CD4-positive, alpha-beta T cell treated with Interleukin-4 for 4 hours (primary cell): ENCODE measurements at regions not wholly inside any gene's neighbourhood (a gene's known extent, or its start where the extent isn't known, plus 50 kb on each side); places are given as distances from the start of the nearest gene placed in this dataset.
A peak's percentile ranks its signal among the peaks of the same experiment; 100 is the strongest.

Experiments used
- DNase-seq: peaks from one replicate; pipeline ENCODE4 v3.0.0-alpha.2; 2020

DNA sequence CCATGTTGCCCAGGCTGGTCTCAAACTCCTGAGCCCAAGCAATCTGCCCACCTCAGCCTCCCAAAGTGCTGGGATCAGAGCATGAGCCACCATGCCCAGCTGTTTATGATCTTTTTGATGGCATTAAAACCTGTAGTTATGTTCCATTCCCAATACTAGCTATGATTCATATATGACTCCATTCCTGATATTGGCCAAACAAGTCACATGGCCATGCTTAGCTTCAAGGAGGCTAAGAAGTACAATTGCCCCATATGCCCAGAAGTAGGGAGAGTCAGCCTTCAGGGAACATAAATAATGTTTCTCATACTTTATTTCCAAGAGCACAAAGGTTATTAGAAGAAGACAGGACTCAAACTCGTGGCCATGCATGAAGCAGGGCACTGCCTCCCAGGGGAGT, 132.4 kb upstream of the RAB6C start:
- DNase-seq, result no peak

DNA sequence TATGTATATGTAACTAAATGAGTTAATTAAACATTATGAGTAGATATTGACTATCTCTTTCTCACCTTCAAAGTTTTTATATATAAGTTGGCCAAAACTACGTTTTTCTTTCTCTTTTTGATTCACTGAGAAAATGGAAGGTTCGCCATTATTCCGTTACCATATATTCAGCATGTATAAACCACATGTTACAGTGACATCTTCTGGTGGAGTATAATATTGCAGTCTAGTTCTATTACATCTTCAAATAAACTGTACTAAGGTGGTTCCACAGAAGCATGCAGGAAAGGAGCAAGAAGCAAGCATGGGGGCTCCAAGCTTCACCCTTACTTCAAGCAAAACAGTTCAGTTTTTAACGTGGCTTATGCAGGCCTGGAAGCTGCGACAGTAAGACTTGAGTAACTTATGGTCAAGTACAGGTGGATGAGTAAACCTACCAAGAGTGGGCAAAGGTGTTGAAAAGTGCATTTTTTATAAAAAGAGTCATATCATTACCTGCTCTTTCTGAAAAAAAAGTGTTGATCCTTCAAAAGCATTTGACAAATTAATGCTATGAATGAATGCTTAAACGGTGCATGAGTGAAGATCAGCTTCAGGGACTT, 129.8 kb upstream of the RAB6C start:
- DNase-seq, result peak; percentile 72

DNA sequence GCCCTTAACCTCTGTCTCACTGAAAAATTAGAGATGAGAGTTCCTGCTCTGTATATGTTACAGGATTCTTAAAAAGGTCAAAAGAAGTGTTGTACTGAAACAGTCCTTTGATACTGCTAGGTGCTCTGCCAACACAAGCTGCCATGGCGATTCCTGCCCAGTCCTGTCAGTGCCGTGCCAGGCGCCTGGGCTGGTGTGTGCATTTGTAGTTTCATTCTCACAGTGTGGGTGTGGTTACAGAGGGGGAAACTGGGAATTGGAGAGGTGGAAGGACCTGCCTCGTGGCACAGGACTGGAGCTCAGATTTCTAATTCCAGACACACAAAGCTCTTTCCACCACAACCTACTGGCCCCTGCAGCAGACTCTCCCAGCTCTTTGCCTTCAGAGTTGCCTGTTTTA, 122.3 kb upstream of the RAB6C start:
- no peak for DNase-seq

DNA sequence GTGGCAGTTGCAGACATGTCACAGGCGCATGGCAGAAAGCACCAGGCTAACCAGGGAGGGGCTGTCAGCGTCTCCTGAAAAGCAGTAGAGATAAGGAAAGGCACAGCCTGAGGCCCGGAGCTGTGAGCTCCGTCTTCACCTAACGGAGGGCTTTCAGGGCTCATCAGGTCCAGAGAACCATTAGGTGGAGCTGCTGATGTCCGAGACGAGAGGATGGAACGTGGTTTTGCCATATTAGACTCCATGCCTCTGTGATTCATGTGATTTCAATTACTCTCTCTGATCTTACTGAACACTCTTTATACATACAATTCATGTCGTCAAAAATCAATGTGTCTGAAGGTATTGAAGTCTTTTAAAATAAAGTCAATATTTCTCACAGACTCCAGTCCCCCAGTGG, 120.3 kb upstream of the RAB6C start:
- DNase-seq, result no peak

DNA sequence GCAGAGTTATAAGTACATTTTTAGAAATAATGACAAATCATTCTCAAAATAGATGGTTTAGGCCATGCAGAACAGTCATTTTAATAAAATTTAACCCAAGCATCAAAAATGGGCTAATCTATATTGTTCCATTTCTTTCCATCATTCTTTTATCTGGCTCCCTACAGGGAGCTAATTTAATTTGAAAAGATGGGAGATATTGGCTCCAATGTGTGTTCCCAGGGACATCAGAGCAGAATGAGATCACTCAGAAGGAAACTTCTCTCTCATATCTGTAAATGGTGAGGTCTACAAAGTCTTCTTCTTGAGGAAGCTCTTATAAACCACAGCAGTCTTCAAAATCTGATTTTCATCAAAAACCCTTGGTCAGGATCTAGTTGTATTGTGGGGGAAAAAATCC, 119.4 kb upstream of the RAB6C start:
- DNase-seq, result no peak

DNA sequence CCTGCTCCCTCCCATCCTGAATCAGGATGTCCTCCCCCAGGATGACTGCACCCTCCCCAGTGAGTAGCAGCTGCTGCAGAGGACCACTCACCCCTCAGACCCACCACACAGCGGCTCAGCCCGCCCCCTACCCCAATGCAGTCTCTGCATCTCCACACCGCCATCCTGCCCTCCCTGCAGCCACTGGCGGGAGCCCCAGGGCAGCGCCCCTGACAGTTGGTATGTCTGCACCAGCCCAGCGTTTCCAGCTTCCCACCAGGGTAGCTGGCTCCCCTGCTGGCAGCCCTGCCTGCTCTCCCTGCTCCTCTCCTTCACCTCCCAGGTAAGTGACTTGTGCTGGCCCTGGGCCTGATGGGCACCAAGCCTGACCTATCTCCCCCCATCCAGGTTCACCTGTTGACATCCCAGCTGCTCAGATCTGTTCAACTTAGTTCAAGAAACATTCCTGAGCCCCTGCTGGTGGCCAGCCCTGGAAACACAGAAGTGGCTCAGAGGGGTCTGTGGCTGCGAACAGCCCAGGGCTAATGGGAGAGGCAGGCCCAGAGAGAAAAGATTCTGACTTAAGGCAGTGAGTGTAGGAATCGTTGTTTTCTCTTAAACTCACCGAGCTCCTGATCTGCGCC, 117.7 kb upstream of the RAB6C start:
- DNase-seq, result no peak

DNA sequence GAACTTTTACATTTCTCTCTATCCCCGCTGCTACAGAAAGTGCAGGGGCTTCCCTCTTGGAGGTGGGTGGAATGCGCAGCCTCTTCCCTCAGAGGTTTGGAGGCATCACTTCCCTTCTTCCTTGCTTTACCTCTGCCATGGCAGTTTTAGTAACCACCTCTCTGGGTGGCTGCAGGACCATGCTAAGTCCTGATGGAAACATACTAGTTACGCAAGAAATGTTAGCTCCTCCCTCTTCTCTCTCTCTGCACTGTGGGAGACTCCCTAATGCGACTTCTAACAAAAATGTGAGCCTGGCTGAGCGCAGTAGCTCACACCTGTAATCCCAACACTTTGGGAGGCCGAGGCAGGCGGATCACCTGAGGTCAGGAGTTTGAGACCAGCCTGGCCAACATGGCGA, 116.8 kb upstream of the RAB6C start:
- DNase-seq, result no peak

DNA sequence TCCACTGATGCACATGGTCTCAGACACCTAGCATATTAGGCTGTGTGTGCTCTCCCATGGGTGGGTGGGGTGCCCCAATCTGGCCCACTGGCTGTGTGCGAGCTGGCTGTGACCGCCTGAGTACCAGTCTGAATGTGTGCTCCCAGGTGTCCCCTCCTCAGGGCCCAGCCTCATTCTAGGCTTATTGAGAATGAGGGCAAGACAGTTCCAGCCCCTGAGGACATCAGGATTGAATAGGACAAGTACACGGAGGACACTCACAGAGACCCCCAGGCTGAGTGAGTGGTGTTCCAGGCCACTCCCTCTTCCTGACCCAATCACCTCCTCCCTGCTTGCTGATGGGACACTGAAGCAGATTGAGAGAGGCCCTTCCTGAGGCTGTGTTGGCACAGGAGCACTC, 116.1 kb upstream of the RAB6C start:
- DNase-seq, result no peak

DNA sequence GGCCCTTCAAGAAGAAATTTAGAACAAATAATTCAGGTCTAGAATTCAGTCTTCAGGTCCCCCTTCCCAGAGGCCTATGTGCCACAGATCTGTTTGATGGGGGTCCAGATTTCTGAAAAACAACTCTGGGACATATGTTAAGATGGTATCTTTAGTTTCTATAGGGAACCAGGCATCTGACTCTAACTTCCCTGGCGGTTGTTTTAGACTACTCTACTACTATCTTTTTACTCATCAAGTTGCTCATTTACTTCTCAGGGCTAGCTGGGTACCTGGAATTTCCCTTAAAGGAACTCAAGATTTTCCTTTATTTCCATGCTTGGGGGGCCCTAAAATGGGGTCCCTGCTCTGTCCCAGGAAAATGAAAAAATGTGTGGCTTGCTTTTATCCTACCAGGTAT, 114.7 kb upstream of the RAB6C start:
- DNase-seq, result no peak

DNA sequence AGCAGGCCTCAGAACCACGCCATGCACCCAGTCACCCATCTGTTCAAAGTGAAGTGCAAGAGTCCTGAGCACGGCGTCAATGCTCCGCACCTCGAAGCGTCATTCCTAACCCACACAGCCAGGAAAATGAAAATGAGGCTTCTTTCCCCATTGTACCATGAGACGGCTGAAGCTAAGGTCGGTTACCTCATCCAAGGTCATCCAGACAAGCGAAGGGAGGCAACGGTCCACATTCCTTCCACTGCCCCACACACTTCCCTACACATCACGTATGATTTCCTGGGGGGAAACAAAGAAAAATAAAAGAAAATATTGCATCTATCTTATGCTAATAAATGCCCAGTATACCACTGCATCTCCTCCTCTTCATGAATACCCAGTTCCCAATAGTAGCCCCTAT, 113.5 kb upstream of the RAB6C start:
- no peak for DNase-seq

DNA sequence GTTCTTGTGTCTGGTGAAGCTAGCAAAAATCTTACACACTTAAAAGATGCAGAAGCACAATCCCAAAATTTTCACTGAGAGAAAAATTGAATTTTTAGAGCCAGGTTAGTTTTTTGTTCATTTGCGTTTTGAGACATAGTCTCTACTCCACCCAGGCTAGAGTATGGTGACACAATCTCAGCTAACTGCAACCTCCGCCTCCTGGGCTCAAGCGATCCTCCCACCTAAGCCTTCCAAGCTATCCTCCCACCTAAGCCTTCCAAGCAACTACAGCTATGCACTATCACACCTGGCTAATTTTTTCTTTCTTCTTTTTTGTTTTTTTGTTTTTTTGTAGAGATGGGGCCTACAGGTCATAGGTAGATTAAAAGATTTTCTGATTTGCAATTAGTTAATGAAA, 113.1 kb upstream of the RAB6C start:
- DNase-seq, result no peak

DNA sequence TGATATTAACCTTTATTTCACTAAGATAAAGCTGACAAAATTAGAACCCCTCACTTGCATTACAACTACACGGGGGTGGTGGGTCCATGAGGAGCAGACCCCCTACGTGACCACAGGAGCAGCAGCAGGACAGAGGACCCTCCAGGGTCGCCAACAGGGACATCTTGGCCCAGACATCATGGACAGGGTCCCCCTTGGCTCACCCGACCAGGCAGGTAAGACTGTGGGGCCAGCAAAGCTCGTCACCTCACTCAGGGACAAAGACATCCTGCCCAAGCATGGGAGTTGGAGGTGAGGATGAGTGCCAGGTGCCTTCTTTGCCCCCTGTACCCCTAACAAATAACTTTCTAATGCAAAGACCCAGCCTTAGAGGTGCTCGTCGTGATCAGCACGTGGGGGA, 111.3 kb upstream of the RAB6C start:
- DNase-seq, result no peak

DNA sequence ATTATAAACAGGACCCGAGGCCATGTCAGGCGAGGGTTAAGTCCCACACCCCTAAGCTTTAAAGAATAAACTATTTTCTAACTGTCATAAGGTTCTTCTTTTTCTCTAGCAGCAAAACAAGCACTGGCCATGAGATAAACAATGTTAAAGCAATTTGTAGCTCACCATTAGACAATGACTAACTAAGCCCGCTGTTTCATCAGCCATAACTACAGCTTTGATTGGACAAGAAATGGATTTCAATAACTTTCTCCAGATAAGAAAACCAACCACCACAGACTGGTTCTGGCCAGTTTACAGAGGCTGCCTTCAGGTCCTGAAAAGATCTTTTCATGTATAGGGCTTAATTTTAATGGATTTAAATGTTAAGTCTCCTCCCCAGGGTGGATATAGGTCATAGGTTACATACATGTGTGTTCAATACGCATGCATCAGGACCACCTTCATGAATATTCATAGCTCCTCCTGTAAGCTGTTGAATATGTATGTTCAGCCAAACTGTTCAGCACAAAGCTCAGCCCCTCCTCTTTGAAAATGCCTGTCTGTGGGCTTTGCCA, 108.7 kb upstream of the RAB6C start:
- DNase-seq, result no peak

DNA sequence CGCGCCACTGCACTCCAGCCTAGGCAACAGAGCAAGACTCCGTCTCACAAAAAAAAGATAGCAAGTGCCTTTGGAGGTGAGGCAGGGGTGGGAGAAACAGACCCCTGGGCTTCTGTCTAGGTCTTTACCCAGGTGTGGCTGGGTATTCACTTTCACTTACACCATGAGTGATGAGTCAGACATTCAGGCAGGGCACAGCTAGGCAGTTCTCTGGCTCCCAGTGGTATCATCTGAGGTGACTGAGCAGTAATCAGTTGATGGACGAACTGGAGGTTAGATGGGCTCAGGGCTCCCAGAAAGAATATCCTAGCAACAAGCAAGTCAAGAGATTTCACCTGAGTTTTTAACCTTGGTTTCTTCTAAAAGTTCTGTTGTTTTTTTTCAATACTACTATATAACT, 107.0 kb upstream of the RAB6C start:
- DNase-seq, result no peak

DNA sequence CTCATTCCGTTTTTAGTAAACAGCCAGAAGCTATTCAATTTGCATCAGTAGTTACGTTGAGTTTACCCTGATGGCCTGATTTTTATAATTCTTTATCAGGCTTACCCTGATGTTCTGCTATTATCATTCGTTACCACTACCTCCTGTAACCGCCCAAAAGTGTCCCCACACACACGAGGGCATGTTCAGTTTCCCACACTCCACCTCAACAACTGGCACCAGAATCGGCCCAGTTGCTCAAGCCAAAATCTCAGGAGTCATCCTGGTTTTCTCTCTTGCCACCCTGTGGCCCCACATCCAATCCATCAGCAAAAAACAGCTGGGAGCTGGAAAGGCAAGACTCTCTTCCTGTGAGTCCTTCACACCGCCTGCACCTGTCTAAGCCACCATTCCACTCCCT, 102.9 kb upstream of the RAB6C start:
- DNase-seq, result no peak

DNA sequence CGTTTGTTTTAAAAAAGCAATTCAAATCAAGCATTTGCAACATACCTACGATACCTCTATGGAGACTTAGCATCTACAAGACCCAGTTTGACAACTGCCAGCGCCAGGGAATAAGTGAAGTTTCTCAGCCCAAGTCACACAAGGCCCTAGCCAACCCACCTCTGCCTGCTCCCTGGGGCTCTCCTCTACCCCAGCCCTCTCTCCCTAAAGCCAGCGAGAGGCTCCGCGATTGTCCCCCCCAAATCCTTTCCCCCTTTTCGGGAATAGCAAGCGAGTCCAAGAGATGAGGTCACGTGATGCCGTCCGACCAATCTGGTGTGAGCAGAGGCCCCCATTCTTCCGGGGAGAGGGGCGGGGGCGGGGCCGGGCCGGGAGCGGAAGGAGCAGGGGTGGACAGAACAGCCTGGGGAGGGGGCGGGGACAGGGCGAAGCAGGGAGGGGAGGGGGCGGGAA, 102.2 kb upstream of the RAB6C start:
- peak; percentile 84 for DNase-seq

DNA sequence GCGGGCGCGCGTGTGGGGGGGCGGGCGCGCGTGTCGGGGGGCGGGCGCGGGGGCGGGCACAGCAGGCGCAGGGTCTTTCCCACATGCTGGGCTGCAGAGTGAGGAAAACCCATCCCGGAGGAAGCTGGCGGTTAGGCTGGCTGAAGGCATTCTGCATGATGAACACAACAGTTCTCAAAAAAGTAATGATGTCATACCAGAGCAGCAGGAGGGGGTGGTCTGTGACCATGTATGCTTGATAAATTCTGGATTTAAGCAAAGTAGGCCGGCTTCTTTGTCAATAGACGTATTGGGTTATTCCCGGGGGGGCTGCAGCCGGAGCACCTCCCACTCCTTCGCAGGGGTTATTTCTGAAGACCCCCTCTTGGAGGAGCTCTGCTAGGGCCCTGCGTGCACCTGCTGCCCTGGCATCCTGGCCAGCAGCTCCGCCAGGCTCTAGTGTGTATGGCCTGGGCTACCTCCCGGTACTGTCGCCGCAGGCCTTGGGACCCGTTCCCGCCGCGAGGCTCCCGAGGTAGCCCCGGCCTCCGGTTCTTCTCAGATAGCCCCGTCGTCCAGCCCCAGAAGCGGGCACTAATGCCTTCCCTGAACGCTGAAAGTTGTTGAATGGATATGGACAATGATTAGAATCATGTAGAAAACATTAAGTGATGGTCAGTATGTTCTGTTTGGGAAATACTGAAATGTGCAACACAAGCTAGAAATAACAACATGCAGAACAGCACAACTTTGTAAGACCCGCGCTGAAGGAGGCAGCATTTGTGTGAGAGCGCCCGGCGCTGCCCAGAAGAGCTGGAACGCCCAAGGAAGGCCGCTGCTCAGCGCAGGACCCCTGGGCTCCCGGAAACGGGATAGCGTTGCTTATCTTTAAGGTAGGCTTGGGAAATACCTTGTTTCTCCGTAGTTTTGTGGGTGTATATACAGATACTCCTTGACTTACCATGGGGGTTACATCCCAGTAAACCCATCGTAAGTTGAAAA, 101.4 kb upstream of the RAB6C start:
- no peak for DNase-seq

DNA sequence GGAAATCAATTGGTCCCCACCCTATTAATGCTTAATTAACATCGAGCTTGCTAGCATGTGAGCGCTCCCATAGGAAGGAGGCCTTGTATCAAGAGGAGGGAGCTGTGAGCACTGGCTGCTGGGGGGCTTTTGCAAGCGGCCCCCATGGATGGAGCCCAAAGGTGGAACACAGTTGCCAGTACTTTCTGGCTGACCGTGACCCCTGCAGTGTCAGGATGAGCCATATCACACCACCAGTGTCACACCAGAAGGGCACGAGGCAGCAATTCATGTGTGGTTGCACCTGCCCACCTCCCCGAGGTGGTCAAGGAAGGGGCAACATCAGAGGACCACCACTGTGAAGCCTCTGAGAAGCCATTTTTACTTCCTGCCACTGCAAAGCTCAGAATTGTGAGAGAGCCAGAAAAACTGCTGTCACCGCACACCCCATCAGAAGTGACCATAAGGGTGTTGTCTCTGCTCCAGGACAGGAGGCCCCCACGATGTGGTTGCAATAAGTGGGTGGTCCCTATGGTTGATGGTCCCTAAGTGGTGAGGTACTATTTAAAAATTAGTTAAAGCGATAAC, 99.8 kb upstream of the RAB6C start:
- no peak for DNase-seq

DNA sequence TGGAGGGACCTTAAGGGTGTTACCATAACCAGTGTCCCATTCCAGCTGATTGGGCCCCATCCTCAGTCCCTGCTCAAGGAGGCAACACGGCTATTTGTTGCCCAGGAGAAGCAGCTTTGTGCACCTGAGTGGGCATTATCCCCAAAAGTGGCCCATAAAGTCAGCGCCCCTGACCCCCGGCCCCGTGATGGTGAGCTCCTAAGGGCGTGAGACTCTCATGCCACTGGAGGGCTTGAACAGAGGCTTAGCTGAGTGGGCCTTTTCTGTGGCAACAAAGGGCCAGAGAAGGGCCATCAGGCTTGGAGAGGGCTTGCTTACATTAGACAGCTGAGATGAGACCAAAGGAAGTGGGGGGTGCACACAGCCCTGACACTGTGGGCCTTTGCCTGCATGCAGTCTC, 99.2 kb upstream of the RAB6C start:
- DNase-seq, result no peak

DNA sequence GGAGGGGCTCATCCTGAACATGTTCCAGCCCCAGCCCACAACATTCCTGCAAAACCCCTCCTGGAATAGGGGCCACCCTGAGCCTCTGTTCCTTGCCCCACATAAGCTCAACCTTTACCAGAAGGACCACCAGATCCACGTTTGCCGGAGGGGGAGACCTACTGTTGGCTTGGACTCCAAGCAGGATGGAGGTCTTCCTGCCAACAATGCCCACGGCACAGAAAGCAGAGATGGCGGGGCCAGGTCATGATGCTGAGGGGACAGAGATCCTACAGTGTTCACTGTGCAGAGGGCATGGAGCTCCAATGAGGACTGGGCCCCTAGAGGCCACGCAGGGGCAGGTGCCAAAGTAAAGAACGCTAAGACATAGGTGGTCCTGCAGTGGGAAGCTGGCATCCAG, 98.5 kb upstream of the RAB6C start:
- no peak for DNase-seq

DNA sequence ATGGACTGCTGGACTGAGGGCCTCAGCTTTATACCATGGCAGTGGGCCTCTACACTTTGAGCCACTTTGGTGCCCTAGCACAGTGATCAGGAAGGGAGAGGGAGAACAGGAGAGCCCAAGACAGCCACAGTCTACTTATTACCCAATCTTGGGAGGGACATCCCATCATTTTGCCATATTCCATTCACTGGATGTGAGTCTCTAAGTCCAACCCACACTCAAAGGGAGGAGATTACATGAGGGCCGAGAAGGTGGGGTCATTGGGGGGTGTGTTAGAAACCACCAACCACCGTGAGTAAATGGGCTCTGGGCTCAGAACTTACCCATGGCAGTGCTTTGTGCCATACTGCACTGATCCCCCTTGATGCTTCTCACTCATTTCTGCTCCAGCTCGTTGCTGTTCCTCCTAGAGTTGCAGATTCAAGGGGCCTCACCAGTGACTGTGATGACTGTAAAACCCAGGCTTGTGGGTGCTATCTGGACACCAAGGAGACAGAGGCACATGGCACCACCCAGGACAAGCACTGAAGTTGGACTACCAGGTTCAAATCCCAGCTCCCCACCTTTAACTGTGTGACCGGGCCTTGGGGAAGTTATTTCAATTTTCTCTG, 97.6 kb upstream of the RAB6C start:
- DNase-seq, result no peak

DNA sequence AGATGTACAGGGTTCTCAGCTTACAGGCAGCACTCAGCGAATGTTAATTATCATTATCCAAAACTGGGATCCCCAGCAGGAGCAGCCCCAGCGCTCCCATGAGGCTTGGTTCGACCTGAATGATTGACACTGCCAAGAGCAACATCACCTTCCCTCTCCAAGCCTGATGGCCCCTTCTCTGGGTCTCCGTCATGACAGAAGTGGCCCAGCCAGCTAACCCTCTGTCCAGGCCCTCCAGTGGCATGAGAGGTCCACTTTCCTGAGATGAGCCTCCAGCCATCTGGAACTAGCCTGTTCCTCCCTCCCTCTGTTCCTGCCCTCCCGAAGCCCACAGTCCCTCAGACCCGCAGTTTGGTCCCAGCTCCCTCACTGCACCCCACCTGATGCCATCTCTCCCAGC, 97.0 kb upstream of the RAB6C start:
- DNase-seq, result no peak

DNA sequence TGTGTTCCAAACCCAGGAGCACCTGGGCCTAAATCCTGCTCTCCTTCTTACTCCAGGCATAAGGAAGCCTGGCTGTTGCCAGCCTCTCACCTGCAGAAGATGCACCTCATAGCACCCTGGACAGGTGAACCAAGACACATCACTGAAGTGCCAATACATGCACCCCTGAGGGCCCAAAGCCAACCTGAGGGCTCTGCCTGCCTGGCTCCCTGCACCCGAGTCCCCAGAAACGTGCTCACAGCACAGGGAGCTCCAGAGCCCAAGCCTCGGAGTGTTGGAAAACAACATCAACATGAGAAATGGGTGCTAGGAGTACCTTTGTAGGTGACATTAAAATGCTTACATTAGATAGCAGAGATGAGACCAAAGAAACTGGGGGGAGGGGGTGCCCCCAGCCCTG, 96.3 kb upstream of the RAB6C start:
- no peak for DNase-seq
